Ishikawa (cell line): ENCODE measurements at regions not wholly inside any gene's neighbourhood (a gene's known extent, or its start where the extent isn't known, plus 50 kb on each side); places are given as distances from the start of the nearest gene placed in this dataset.

ENCODE experiments used
- CEBPB ChIP-seq: IDR thresholded peaks from 2 replicates; pipeline ENCODE4 v1.6.1; 2012
- CREB1 ChIP-seq: IDR thresholded peaks from 2 replicates; pipeline ENCODE4 v1.6.1; 2012; ENCODE audit warnings: low read depth
- EGR1 ChIP-seq: IDR thresholded peaks from 2 replicates; pipeline ENCODE4 v1.6.1; 2012
- EP300 ChIP-seq: IDR thresholded peaks from 2 replicates; pipeline ENCODE4 v1.6.1; 2012; ENCODE audit warnings: borderline replicate concordance
- FOXM1 ChIP-seq: IDR thresholded peaks from 2 replicates; pipeline ENCODE4 v1.6.1; 2012; ENCODE audit warnings: low read depth, borderline replicate concordance
- MAX ChIP-seq: IDR thresholded peaks from 2 replicates; pipeline ENCODE4 v1.6.1; 2012
- NFIC ChIP-seq: IDR thresholded peaks from 2 replicates; pipeline ENCODE4 v1.6.1; 2012
- RAD21 ChIP-seq: IDR thresholded peaks from 2 replicates; pipeline ENCODE4 v1.6.1; 2012; ENCODE audit warnings: low read depth
- REST ChIP-seq: IDR thresholded peaks from 2 replicates; pipeline ENCODE4 v1.6.1; 2012; ENCODE audit warnings: low read depth, mild to moderate bottlenecking
- TAF1 ChIP-seq: IDR thresholded peaks from 2 replicates; pipeline ENCODE4 v1.6.1; 2012; ENCODE audit warnings: low read depth, mild to moderate bottlenecking
- TCF12 ChIP-seq: IDR thresholded peaks from 2 replicates; pipeline ENCODE4 v1.6.1; 2012; ENCODE audit warnings: low read depth
- TEAD4 ChIP-seq: IDR thresholded peaks from 2 replicates; pipeline ENCODE4 v1.6.1; 2012
- USF1 ChIP-seq: IDR thresholded peaks from 2 replicates; pipeline ENCODE4 v1.6.1; 2012
- YY1 ChIP-seq: IDR thresholded peaks from 2 replicates; pipeline ENCODE4 v1.6.1; 2012; ENCODE audit warnings: low read depth
- ZBTB7A ChIP-seq: IDR thresholded peaks from 2 replicates; pipeline ENCODE4 v1.6.1; 2012; ENCODE audit warnings: low read depth

DNA sequence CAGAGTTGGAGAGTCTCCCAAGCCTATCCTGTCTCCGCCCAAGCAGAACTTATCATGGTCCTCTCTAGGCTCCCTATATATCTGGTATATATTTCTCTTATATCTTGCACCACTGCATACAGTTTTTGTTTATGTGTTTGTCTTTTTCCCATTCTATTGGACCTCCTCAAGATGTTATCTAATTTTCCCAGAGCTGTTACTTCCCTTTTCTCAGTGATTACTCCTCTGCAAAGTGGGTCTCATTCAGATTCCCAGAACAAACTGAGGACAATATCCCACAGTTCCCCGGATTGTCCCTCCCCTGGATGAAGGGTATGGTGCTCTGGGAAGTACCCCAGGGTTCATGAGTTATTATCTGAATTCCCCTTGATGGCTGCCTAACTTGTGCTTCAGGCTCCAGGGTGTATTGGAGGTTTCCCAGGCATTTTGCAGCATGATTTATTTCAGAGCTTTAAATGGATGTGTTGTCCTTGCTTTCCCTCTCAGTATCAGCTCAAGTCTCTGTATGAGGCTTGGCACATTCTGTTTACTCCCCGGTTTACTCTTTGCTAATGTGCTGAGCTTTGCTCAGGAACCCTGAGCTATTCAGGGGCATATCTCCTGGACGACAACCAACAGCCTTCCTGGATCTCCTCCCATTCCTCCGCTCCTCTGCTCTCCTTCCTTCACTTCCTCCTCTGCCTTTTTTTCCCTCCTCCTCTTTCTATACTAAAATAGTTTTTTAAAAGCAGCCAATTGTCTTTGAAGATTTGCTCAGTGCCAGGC lies 329.3 kb downstream of the SPRY2 start:
- TF ChIP-seq USF1 (no peak), TEAD4 (no peak), MAX (no peak), CEBPB (no peak), TAF1 (no peak)

DNA sequence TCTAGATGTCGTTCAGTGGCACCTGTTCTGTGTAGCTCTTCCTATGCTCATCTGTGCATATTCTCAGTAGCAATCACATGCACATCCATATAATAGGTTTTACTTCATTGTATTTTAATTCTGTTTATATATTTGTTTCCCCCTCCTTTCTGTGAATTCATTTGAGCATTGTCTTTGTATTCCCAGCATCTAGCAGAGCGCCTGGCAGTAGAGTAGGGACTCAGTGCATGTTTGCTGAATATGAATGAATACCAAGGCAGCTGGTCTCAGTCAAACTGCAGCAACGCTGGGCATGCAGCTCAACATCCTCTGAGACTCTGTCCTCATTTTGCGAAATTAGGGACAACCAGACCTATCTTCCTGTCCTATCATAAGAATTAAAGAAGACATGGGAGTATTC lies 330.1 kb downstream of the SPRY2 start:
- TF ChIP-seq REST (no peak), TCF12 (no peak), FOXM1 (no peak)

DNA sequence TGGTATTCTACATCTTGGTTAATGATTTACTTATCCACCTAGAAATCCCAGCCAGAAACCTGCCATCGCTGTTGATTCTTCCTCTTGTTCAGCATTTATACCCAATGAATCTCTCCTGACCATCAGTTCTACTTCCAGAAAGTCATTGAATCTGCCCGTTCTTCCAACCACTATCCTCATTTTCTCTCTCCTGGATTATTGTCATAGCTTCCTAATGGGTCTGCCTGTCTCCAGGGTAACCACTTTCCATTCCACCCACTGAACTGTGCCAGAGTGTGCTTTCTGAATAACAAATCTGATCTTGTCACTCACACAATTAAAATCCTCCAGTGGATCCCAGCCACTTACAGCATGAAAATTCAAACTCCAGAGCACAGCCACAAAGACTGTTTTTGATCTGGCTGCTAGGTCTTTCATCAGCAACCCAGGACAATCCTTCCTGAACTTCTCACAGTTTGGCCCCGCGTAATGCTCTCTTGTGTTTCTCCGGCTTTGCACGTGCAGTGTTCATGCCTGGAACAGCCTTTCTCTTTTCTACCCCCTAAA lies 330.6 kb downstream of the SPRY2 start:
- no peak for TF ChIP-seq YY1
- TF ChIP-seq USF1, result no peak
- TF ChIP-seq TCF12, result no peak
- no peak for TF ChIP-seq TAF1
- no peak for TF ChIP-seq TEAD4
- no peak for TF ChIP-seq ZBTB7A
- no peak for TF ChIP-seq FOXM1
- TF ChIP-seq CREB1, result no peak
- TF ChIP-seq RAD21, result no peak
- TF ChIP-seq MAX, result no peak
- no peak for TF ChIP-seq REST
- no peak for TF ChIP-seq NFIC
- TF ChIP-seq EGR1, result no peak

- TF ChIP-seq CREB1 (no peak), YY1 (no peak), TAF1 (no peak), EP300 (no peak), CEBPB (no peak), RAD21 (no peak), MAX (no peak), TCF12 (no peak), USF1 (no peak), EGR1 (no peak), NFIC (no peak)
These were observed 331.2 kb downstream of the SPRY2 start for GRCh38 chr13:80009760-80010159.

DNA sequence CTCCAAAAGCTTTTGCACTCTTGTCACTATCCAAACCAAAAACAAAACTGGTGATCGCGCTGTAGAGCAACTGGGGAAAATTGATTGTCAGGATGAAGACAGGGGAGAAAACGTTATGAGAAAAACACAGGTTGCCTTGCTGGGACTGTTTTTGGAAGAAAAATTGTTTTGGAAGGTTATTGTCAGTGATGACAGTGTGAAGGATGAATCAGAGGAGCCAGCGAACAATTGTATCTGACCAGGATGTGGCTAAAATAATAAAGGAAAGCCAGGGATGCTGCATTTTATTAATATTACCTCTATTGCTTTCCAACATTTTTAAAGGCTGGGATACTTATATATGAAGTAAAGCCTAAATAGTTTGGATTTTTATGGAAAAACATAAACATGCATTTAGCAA lies 334.0 kb downstream of the SPRY2 start:
- no peak for TF ChIP-seq MAX
- no peak for TF ChIP-seq REST
- no peak for TF ChIP-seq FOXM1
- TF ChIP-seq RAD21, result no peak
- no peak for TF ChIP-seq TEAD4
- TF ChIP-seq YY1, result no peak
- TF ChIP-seq NFIC, result no peak
- TF ChIP-seq ZBTB7A, result no peak
- no peak for TF ChIP-seq CEBPB
